GM13977 (cell line): ENCODE measurements at regions not wholly inside any gene's neighbourhood (a gene's known extent, or its start where the extent isn't known, plus 50 kb on each side); places are given as distances from the start of the nearest gene placed in this dataset.

Experiments
- DNase-seq: peaks from one replicate; pipeline ENCODE4 v3.0.0; 2012; ENCODE audit warnings: low spot score
- CTCF ChIP-seq: IDR thresholded peaks from 2 replicates; pipeline ENCODE4 v1.5.1; 2012; ENCODE audit warnings: mild to moderate bottlenecking, control low read depth; ENCODE audit not compliant: insufficient read depth; ENCODE audit errors: extremely low read depth, missing control alignments
- in situ Hi-C: fragments of 300-500 bp; cut with MboI; formaldehyde crosslinking; loops from one replicate; pipeline ENCODE4 v1.12.0; 2022; ENCODE audit warnings: low sequenced_read_pairs, low pct_unique_long_range_greater_than_20kb, mixed read lengths, inconsistent platforms; ENCODE audit not compliant: unreplicated experiment

DNA sequence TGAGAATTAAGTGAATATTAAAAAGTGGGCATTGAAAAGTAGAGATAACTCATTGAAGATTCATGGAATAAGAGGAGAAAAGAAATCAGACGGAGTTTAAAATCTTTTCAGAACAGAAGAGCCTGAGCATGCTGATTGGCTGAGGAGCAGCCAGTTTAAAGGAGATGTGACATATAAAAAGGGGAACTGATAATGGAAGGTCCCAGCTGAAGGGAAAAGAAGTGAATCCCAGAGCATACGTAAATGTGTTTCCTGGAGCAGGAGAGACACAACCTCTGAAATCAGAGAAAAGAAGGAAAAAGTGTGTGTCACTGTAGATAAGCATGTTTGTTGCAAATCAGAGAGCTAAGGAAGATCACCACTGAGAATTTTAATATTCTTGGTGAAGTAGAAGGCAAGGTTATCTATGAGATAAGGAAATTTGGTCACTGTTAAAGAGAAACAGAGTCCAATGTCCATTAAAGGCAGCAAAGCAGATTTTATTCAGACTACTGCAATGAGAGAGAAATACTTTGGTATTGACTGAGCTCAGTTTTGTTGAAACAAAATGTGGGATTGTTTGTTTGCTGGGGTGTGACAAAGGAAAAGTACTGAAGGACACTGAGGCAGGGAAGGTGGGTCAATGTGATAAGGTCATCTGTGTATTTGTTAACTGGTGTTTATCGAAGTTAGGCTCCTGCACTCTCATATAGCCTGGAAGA lies 84.6 kb upstream of the WDR72 start:
- DNase-seq = no peak
- no peak for TF ChIP-seq CTCF
- in situ Hi-C loops = no loop called here

DNA sequence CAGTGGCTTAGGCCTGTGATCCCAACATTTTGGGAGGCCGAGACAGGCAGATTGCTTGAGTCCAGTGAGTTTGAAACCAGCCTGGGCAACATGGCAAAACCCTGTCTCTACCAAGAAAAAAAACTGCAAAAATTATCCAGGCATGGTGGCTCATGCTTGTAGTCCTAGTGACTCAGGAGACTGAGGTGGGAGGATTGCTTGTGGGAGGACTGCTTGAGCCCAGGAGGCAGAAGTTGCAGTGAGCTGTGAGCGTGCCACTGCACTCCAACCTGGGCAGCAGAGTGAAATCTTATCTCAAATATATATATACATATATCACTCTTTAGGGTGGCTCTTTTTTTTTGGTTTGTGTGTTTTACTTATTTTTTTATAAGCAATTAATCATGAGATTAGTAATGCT lies 83.7 kb upstream of the WDR72 start:
- no peak for DNase-seq
- in situ Hi-C loops = no loop called here
- TF ChIP-seq CTCF = no peak

DNA sequence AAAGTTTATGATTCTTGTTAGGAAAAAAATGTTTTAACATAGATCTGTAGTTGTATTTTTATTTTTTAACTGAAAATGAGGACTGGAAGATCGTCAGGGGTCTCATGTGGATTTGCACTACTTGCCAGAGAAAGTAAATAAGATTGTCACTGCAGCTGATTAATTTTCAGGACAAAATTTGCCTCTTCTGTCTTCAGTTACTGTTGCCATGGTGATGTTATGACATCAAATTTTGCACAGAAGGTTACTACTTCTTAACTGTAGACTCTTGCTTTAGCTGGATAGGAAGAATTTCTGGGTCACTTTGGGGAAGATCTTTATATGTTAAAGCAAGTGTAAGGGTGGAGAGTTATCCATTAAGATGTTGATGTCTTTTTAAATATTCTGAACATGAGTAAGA lies 82.2 kb upstream of the WDR72 start:
- in situ Hi-C loops = no loop called here
- no peak for TF ChIP-seq CTCF
- DNase-seq = no peak

- in situ Hi-C loops = no loop called here
- no peak for TF ChIP-seq CTCF
- no peak for DNase-seq
Observed at GRCh38 chr15:53840681-53841080, 81.2 kb upstream of the WDR72 start.

- no peak for TF ChIP-seq CTCF
- in situ Hi-C loops = no loop called here
- no peak for DNase-seq
Observed at GRCh38 chr15:53837263-53837662, 77.8 kb upstream of the WDR72 start.

DNA sequence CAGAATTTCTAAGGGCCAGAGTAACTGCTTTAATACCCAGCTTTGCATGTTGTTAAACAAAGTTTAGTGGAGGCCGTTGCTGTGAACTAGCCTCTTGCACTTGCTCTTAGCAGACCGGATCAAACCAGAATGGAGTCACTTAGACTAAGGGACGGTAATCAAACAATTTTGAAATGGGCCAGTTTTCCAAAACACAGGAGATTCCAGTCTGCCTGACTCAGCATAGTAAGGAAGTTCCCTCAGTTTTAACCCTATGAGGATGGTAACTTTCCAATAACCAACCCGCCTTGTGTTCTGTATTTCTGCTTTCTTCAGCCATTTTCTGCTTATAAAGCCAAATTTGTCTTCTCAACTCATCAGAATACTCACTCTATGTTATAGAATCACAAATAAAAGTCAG lies 77.2 kb upstream of the WDR72 start:
- in situ Hi-C loops = no loop called here
- TF ChIP-seq CTCF = no peak
- DNase-seq = no peak
